Stomach (tissue), 8 donors: ENCODE measurements at regions not wholly inside any gene's neighbourhood (a gene's known extent, or its start where the extent isn't known, plus 50 kb on each side); places are given as distances from the start of the nearest gene placed in this dataset.
A peak's percentile ranks its signal among the peaks of the same experiment; 100 is the strongest.

Experiments used
- DNase-seq, 2 donors: peaks; one replicate each; pipeline versions ENCODE4 v3.0.0 to v3.0.0-alpha.2; 2013 to 2019
- H3K27ac ChIP-seq, 5 donors: fragments of 200-600 bp in 4 of 5; sonication (generic) in 4 of 5; one replicate each; pipeline ENCODE4 v1.5.1; 2013 to 2019; ENCODE audit warnings: mild to moderate bottlenecking in 1 of 5, moderate library complexity in 1 of 5
- H3K27me3 ChIP-seq, 3 donors: fragments of 200-600 bp; sonication (generic); one replicate each; pipeline ENCODE4 v1.5.1; 2017 to 2019; ENCODE audit warnings: mixed run types in 1 of 3
- H3K36me3 ChIP-seq, 4 donors: fragments of 200-600 bp; sonication (generic); 1 replicate in 3 of 4; 2 replicates in 1 of 4; pipeline ENCODE4 v1.5.1; 2016 to 2019
- H3K4me1 ChIP-seq, 4 donors: fragments of 200-600 bp; sonication (generic); one replicate each; pipeline ENCODE4 v1.5.1; 2016 to 2019
- H3K4me3 ChIP-seq, 4 donors: fragments of 200-600 bp; sonication (generic) in 3 of 4; one replicate each; pipeline ENCODE4 v1.5.1; 2016 to 2019; ENCODE audit warnings: mild to moderate bottlenecking in 1 of 4
- H3K9me3 ChIP-seq, 4 donors: fragments of 200-600 bp; sonication (generic); one replicate each; pipeline ENCODE4 v1.5.1; 2016 to 2019
- EP300 ChIP-seq: sonication (generic); formaldehyde crosslinking; IDR thresholded peaks from one replicate; pipeline ENCODE4 v1.6.1; 2017; ENCODE audit warnings: antibody characterized with exemption
- POLR2A ChIP-seq, 4 donors: fragments of 450-650 bp; IDR thresholded peaks; one replicate each; pipeline ENCODE4 v1.6.1; 2016; ENCODE audit warnings: antibody characterized with exemption in 4 of 4, control low read depth in 2 of 4, mild to moderate bottlenecking in 1 of 4, moderate library complexity in 1 of 4
- POLR2AphosphoS5 ChIP-seq, 3 donors: sonication (generic); formaldehyde crosslinking; IDR thresholded peaks; one replicate each; pipeline ENCODE4 v1.6.1; 2016; ENCODE audit warnings: antibody characterized with exemption in 3 of 3
- WGBS, 5 donors: extraction: QIAGEN DNeasy Blood & Tissue Kit in 3 of 5; methylation state at CpG; one replicate each; pipeline versions ENCODE4 v1.1.5 to v1.1.7; 2013 to 2018; 5-methylcytosine and 5-hydroxymethylcytosine counted together
- intact Hi-C: fragments of 100-400 bp; cut with DNase I; formaldehyde crosslinking; loops from one replicate; pipeline ENCODE4 v1.15.1; 2023; ENCODE audit warnings: low total_unique reads
- TF ChIP-seq, protein P1 (sequence below), 7 experiments: fragments of 450-650 bp in 4 of 7; fragments of 200-600 bp in 3 of 7; sonication (generic) in 3 of 7; IDR thresholded peaks; one replicate each; pipeline ENCODE4 v1.5.1; 2016 to 2019; ENCODE audit warnings: antibody characterized with exemption in 7 of 7, control low read depth in 2 of 7, mild to moderate bottlenecking in 1 of 7
- donor health status: healthy with polysubstance abuse.
- donor health status: Bipolar disorder and iron deficiency.
- donor health status: healthy.

DNA sequence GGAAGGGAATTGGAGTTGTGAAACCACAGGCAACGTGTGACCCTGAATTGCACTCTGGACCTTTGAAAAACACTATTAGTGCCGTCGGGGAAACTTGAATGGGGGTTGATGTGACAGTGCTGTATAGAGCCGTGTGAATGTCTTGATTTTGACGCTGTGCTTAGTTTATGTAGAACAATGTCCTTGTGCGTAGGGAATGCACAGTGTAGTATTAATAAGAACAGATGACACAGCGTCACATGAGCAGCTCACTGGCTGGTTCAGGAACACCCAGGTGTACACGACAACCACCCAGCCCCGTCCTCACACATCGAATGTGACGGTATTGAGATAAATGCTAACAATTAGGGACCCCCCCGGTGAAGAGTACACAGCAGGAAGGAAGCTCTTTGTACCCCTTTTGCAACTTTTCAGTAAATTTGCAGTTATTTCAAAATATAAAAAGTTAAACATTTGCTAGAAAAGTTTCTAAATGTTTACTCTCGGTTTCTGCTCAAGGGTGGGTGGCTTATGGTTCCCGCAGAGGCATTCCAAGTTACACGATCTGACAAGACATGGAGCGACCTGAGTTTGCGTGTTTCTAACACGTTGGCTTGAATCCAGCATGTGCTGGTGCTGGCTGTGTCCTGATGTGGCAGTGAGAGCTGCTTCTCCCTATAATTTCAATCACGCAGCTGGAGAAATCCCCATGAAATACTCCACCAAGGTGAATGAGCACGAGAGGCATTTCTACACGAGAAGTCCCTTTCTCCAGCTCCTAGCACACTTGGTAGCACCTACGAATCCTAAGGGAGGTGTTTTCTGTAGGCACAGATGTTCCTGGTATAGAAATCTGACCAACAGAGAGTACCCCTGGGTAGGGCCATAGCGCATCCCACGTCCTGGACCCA lies 208.0 kb upstream of the EXOC2 start:
- peak in 1 of 2 donors; percentile 65 for DNase-seq
- Histone ChIP-seq H3K4me3 (no peak overlapping the region), H3K27ac (peak overlapping the region in 1 of 5 donors; percentile 47), H3K27me3 (no peaks in the 10 kb centered on the region), H3K9me3 (no peaks in the 10 kb centered on the region), H3K4me1 (peaks cover 8 to 21% (median 15%) of the 10 kb centered on the region in 4 donors), H3K36me3 (no peaks in the 10 kb centered on the region)
- intact Hi-C loops, result no loop called here
- WGBS, 5 donors, result 32 to 53% (median 43%) methylated on average over 24 of the region's 24 CpGs
- no peak for TF ChIP-seq EP300
- TF ChIP-seq POLR2AphosphoS5 (IDR thresholded peaks at IDR 0.05), result no peak
- TF ChIP-seq POLR2A (IDR thresholded peaks at IDR 0.05), result no peak
- TF ChIP-seq, protein P1, sequence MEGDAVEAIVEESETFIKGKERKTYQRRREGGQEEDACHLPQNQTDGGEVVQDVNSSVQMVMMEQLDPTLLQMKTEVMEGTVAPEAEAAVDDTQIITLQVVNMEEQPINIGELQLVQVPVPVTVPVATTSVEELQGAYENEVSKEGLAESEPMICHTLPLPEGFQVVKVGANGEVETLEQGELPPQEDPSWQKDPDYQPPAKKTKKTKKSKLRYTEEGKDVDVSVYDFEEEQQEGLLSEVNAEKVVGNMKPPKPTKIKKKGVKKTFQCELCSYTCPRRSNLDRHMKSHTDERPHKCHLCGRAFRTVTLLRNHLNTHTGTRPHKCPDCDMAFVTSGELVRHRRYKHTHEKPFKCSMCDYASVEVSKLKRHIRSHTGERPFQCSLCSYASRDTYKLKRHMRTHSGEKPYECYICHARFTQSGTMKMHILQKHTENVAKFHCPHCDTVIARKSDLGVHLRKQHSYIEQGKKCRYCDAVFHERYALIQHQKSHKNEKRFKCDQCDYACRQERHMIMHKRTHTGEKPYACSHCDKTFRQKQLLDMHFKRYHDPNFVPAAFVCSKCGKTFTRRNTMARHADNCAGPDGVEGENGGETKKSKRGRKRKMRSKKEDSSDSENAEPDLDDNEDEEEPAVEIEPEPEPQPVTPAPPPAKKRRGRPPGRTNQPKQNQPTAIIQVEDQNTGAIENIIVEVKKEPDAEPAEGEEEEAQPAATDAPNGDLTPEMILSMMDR (IDR thresholded peaks at IDR 0.05), result no peak

DNA sequence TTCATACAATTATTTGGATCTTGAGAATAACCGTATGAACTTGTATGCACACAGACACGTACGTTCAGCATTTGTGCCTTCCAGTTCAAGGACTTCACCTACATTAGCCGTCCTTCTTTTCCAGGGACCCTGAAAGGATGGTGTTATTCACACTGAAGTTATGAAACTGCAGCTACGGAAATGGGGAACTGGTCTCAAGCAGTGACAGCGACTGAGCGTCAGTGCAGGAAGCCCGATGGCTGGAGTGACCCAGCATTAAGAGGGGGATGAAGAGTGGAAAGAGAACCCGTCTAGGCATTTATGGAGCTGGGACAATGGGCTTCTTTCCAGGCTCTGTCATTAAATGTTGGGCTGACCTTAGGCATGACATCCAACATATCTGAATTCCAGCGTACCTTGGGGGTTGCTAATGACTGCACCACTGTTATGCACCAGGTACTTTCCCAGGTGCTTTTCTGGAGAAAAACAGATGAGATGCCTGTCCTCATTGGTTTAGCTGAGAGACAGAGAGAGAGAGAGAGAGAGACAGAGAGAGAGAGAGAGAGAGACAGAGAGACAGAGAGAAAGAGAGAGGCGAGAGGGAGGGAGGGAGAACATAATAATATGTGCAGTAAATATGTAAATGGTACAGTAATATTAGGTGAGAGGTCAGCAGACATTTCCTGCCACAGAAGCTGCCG lies 204.7 kb upstream of the EXOC2 start:
- WGBS, 5 donors, result 74 to 85% (median 83%) methylated on average over 12 of the region's 12 CpGs
- TF ChIP-seq, protein P1 (IDR thresholded peaks at IDR 0.05), result no peak
- TF ChIP-seq POLR2AphosphoS5 (IDR thresholded peaks at IDR 0.05), result no peak
- TF ChIP-seq EP300, result no peak
- no peak for TF ChIP-seq POLR2A (IDR thresholded peaks at IDR 0.05)
- no peaks in the 10 kb centered on the region for H3K36me3 ChIP-seq
- peaks cover 8 to 21% (median 15%) of the 10 kb centered on the region in 4 donors for H3K4me1 ChIP-seq
- H3K4me3 ChIP-seq, result no peak overlapping the region
- intact Hi-C loops, result no loop called here
- no peaks in the 10 kb centered on the region for H3K27me3 ChIP-seq
- no peak overlapping the region for H3K27ac ChIP-seq
- no peak for DNase-seq
- no peaks in the 10 kb centered on the region for H3K9me3 ChIP-seq

DNA sequence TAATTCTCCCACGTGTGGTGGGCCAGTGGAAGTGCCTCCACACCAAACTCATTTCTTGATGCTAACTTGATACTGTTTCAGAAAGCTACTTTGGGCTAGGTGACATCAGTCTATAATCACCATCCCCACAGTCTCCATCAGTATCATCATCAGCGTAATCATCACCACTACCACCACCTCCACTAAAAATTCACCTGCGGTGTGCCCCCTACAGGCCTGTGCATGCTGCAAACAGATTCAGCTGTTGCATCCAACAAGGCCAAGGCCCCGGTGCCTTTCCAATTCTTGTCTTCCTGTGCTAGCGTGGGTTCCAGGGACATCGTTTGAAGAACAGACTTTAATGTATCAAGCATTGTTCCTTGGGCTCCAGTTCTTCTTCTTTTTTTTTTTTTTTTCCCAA lies 201.3 kb upstream of the EXOC2 start:
- no peak for DNase-seq
- H3K9me3 ChIP-seq, result no peaks in the 10 kb centered on the region
- no peaks in the 10 kb centered on the region for H3K27me3 ChIP-seq
- no peaks in the 10 kb centered on the region for H3K36me3 ChIP-seq
- TF ChIP-seq, protein P1 (IDR thresholded peaks at IDR 0.05), result peak in 1 of 7 experiments; percentile 7
- TF ChIP-seq POLR2AphosphoS5 (IDR thresholded peaks at IDR 0.05), result no peak
- no peak overlapping the region for H3K4me3 ChIP-seq
- H3K27ac ChIP-seq, result no peak overlapping the region
- 81 to 89% (median 87%) methylated on average over 6 of the region's 6 CpGs for WGBS, 5 donors
- intact Hi-C loops, result no loop called here
- H3K4me1 ChIP-seq, result no peaks in the 10 kb centered on the region

DNA sequence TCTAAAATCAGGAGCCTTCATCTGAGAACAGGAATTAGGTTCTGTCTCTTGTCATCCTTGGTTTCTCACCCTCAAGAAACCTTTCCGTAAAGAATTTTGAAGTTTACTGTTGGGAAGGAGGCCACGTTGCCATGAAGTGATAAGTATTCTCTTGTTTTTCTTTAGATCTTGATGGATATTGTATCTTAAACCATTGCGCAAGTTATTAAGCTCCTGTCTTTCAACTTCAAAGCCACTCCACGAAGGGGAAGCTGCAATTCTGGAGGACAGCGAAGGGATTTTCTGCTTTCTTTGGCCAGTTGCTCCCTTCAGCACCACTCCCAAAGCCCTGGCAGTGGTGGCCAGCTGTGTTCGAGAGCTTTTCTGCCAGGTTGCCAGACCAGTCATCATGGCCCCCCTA lies 198.1 kb upstream of the EXOC2 start:
- Histone ChIP-seq H3K36me3 (no peaks in the 10 kb centered on the region), H3K9me3 (no peaks in the 10 kb centered on the region), H3K27me3 (no peaks in the 10 kb centered on the region), H3K27ac (no peak overlapping the region), H3K4me3 (no peak overlapping the region), H3K4me1 (no peaks in the 10 kb centered on the region)
- 69 to 75% (median 70%) methylated on average over 5 to 6 of the region's 6 CpGs for WGBS, 5 donors
- no peak for DNase-seq
- TF ChIP-seq POLR2AphosphoS5 (IDR thresholded peaks at IDR 0.05), result no peak
- no peak for TF ChIP-seq POLR2A (IDR thresholded peaks at IDR 0.05)
- no peak for TF ChIP-seq EP300
- TF ChIP-seq, protein P1 (IDR thresholded peaks at IDR 0.05), result no peak
- intact Hi-C loops, result no loop called here
